NCI-H510A (cell line): ENCODE measurements at regions not wholly inside any gene's neighbourhood (a gene's known extent, or its start where the extent isn't known, plus 50 kb on each side); places are given as distances from the start of the nearest gene placed in this dataset.
"Not testable (repeated sequence)": the region's sequence is repeated elsewhere in the genome, so short reads cannot be mapped to it uniquely, and the experiment has no call there.

Source experiments
- DNase-seq: peaks from one replicate; lab custom pipeline; 2025; lab: John Stamatoyannopoulos, UW

GRCh38 chr4:159736411-159736810, 633.5 kb downstream of the RAPGEF2 start:
- no peak for DNase-seq

- DNase-seq = no peak
Observed at GRCh38 chr4:159743971-159744370, 641.1 kb downstream of the RAPGEF2 start.

- no peak for DNase-seq
Observed at GRCh38 chr4:159747983-159748382, 645.1 kb downstream of the RAPGEF2 start.

GRCh38 chr4:159748834-159749444, 646.1 kb downstream of the RAPGEF2 start:
- no peak for DNase-seq

GRCh38 chr4:159757499-159757898, 654.6 kb downstream of the RAPGEF2 start:
- no peak for DNase-seq

- no peak for DNase-seq
Observed at GRCh38 chr4:159758061-159758460, 655.2 kb downstream of the RAPGEF2 start.

GRCh38 chr4:159762672-159763071, 659.8 kb downstream of the RAPGEF2 start:
- no peak for DNase-seq

- peak; percentile 2 for DNase-seq
Observed at GRCh38 chr4:159764343-159764952, 661.6 kb downstream of the RAPGEF2 start.

- DNase-seq = no peak
Observed at GRCh38 chr4:159765382-159765781, 662.5 kb downstream of the RAPGEF2 start.

GRCh38 chr4:159766241-159766640, 663.4 kb downstream of the RAPGEF2 start:
- no peak for DNase-seq

- DNase-seq = no peak
Observed at GRCh38 chr4:159767406-159767805, 664.5 kb downstream of the RAPGEF2 start.

GRCh38 chr4:159768016-159768415, 665.1 kb downstream of the RAPGEF2 start:
- DNase-seq = no peak

GRCh38 chr4:159770401-159770800, 667.5 kb downstream of the RAPGEF2 start:
- no peak for DNase-seq

- DNase-seq = no peak
Observed at GRCh38 chr4:159770969-159771368, 668.1 kb downstream of the RAPGEF2 start.

GRCh38 chr4:159776961-159777360, 674.1 kb downstream of the RAPGEF2 start:
- DNase-seq = no peak

- DNase-seq = no peak
Observed at GRCh38 chr4:159777689-159778088, 674.8 kb downstream of the RAPGEF2 start.

- no peak for DNase-seq
Observed at GRCh38 chr4:159778298-159778697, 675.4 kb downstream of the RAPGEF2 start.

- no peak for DNase-seq
Observed at GRCh38 chr4:159779716-159780115, 676.8 kb downstream of the RAPGEF2 start.

GRCh38 chr4:159780196-159780922, 677.5 kb downstream of the RAPGEF2 start:
- no peak for DNase-seq

- no peak for DNase-seq
Observed at GRCh38 chr4:159787901-159788300, 685.0 kb downstream of the RAPGEF2 start.

GRCh38 chr4:159791334-159791733, 688.5 kb downstream of the RAPGEF2 start:
- no peak for DNase-seq

GRCh38 chr4:159804592-159804991, 701.7 kb downstream of the RAPGEF2 start:
- not testable (repeated sequence) for DNase-seq

- no peak for DNase-seq
Observed at GRCh38 chr4:159823743-159824142, 720.9 kb downstream of the RAPGEF2 start.
